ENCODE measurements at regions not wholly inside any gene's neighbourhood (a gene's known extent, or its start where the extent isn't known, plus 50 kb on each side); places are given as distances from the start of the nearest gene placed in this dataset.

DNA sequence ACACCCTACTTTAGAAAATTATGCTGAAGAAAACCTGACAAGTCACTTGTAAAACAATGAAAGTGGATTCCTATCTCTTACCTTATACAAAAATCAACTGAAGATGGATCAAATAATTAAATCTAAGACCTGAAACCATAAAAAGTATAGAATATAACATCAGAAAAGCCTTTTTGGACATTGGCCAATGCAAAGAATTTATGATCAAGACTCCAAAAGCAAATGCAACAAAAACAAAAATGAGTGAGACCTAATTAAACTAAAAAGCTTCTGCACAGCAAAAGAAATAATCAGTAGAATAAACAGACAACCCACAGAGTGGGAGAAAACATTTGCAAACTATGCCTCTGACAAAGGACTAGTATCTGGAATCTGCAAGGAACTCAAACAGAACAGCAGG, 303.0 kb upstream of the CDH9 start:
- no peak overlapping the region for H2BK5ac ChIP-seq (ENCODE audit: low read depth, low read length)
- H3K9me3 ChIP-seq (ENCODE audit: insufficient read depth in 2 of 2, low read depth in 1 of 2, low read length in 1 of 2) = peaks cover 0 to 4% of the 10 kb centered on the region in 2 experiments; a peak in 2 of 4 replicates
- no peak overlapping the region for H3K56ac ChIP-seq (replicated peaks; ENCODE audit: insufficient read length, low read depth, low read length)
- H3K23ac ChIP-seq (ENCODE audit: insufficient read length) = no peak overlapping the region
- H2AK5ac ChIP-seq (ENCODE audit: low read depth, low read length) = no peak overlapping the region
- no peak overlapping the region for H3K14ac ChIP-seq (ENCODE audit: insufficient read length)
- H3K27me3 ChIP-seq (replicated peaks in 1 of 4; ENCODE audit: control insufficient read depth in 3 of 4, extremely low read depth in 1 of 4, insufficient read depth in 3 of 4, low read length in 3 of 4) = no peaks in the 10 kb centered on the region
- H2BK120ac ChIP-seq (replicated peaks; ENCODE audit: low read depth, low read length) = no peak overlapping the region
- H3K18ac ChIP-seq (ENCODE audit: extremely low read depth, low read length) = no peak overlapping the region
- H3K23me2 ChIP-seq (ENCODE audit: low read depth, low read length) = no peaks in the 10 kb centered on the region
- ChIA-PET CTCF (ENCODE audit: partially characterized antibody) (no interaction called here), POLR2A (ENCODE audit: partially characterized antibody) (no interaction called here)
- no peak overlapping the region for H3K4ac ChIP-seq (replicated peaks; ENCODE audit: insufficient read length, low read depth, low read length)
- no peak overlapping the region for H2BK20ac ChIP-seq (ENCODE audit: low read length)
- no peak overlapping the region for H3K4me2 ChIP-seq (ENCODE audit: insufficient read depth in 1 of 2, low read depth in 2 of 2, low read length in 2 of 2)
- H3K27ac ChIP-seq (ENCODE audit: low read depth, low read length) = no peak overlapping the region
- H4K5ac ChIP-seq (ENCODE audit: insufficient read length, low read depth, low read length) = no peak overlapping the region
- no peak overlapping the region for H2BK15ac ChIP-seq (ENCODE audit: low read length)
- H3K4me1 ChIP-seq (replicated peaks in 1 of 4; ENCODE audit: control insufficient read depth in 3 of 4, insufficient read depth in 4 of 4, low read length in 3 of 4) = no peaks in the 10 kb centered on the region; a peak in 1 of 7 replicates
- H2BK12ac ChIP-seq (ENCODE audit: low read depth, low read length) = no peak overlapping the region
- H2AFZ ChIP-seq (ENCODE audit: low read length) = no peak overlapping the region
- no peak overlapping the region for H3K9ac ChIP-seq (replicated peaks in 1 of 4; ENCODE audit: extremely low read depth in 1 of 4, low read depth in 3 of 4, low read length in 3 of 4)
- no peak overlapping the region for H4K8ac ChIP-seq (ENCODE audit: extremely low read depth, insufficient read depth, low read length)
- no peak for DNase-seq (ENCODE audit: low read depth in 1 of 2, low spot score in 2 of 2)
- no peak overlapping the region for H3K4me3 ChIP-seq (ENCODE audit: extremely low read depth in 1 of 4, insufficient read depth in 2 of 4, low read depth in 3 of 4, low read length in 4 of 4)
- H3K79me1 ChIP-seq (ENCODE audit: low read depth, low read length) = no peaks in the 10 kb centered on the region
- no peaks in the 10 kb centered on the region for H4K20me1 ChIP-seq (replicated peaks in 1 of 2; ENCODE audit: control insufficient read depth in 1 of 2, insufficient read depth in 2 of 2, low read length in 2 of 2)
- no peak overlapping the region for H4K91ac ChIP-seq (replicated peaks; ENCODE audit: insufficient read length, low read length)
- H3K79me2 ChIP-seq (ENCODE audit: control insufficient read depth in 1 of 2, insufficient read depth in 2 of 2, low read length in 2 of 2) = no peaks in the 10 kb centered on the region
- no peak for FAIRE-seq
- no peaks in the 10 kb centered on the region for H3K36me3 ChIP-seq (ENCODE audit: control insufficient read depth in 2 of 4, insufficient read depth in 4 of 4, low read length in 3 of 4)
- TF ChIP-seq, protein P1, sequence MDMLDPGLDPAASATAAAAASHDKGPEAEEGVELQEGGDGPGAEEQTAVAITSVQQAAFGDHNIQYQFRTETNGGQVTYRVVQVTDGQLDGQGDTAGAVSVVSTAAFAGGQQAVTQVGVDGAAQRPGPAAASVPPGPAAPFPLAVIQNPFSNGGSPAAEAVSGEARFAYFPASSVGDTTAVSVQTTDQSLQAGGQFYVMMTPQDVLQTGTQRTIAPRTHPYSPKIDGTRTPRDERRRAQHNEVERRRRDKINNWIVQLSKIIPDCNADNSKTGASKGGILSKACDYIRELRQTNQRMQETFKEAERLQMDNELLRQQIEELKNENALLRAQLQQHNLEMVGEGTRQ (IDR thresholded peaks at IDR 0.05; ENCODE audit: low read length) = no peak
- TF ChIP-seq RXRA (IDR thresholded peaks at IDR 0.05; ENCODE audit: insufficient read depth, low read depth, low read length) (no peak), HDAC6 (IDR thresholded peaks at IDR 0.05; ENCODE audit: low read depth, low read length) (no peak), SIN3A (conservative IDR thresholded peaks at IDR 0.05 in 1 of 2, IDR thresholded peaks at IDR 0.05 in 1 of 2; ENCODE audit: low read depth in 1 of 2, low read length in 2 of 2) (no peak), SP4 (IDR thresholded peaks at IDR 0.05; ENCODE audit: low read length) (no peak), BRCA1 (IDR thresholded peaks at IDR 0.05; ENCODE audit: low read depth, low read length) (no peak), RAD21 (IDR thresholded peaks at IDR 0.05 in 1 of 2, conservative IDR thresholded peaks at IDR 0.05 in 1 of 2; ENCODE audit: low read depth in 2 of 2, low read length in 2 of 2) (no peak), GTF2F1 (IDR thresholded peaks at IDR 0.05; ENCODE audit: borderline replicate concordance, low read depth, low read length) (no peak), POLR2AphosphoS5 (IDR thresholded peaks at IDR 0.05; ENCODE audit: low read depth, low read length) (no peak), CHD1 (IDR thresholded peaks at IDR 0.05; ENCODE audit: low read depth, low read length) (no peak), JUN (IDR thresholded peaks at IDR 0.05; ENCODE audit: low read depth, low read length) (no peak), FOSL1 (IDR thresholded peaks at IDR 0.05; ENCODE audit: insufficient read depth, low read depth, low read length) (no peak), CBX5 (IDR thresholded peaks at IDR 0.05; ENCODE audit: low read depth, low read length) (no peak), CEBPB (IDR thresholded peaks at IDR 0.05; ENCODE audit: low read depth, low read length) (no peak)

Measured in H1 (cell line).